GM12878 (cell line): ENCODE measurements at regions not wholly inside any gene's neighbourhood (a gene's known extent, or its start where the extent isn't known, plus 50 kb on each side); places are given as distances from the start of the nearest gene placed in this dataset.

Source experiments
- ATAC-seq: fragments of 200-7000 bp; cut with Tn5 transposase; 3 replicates; pipeline ENCODE4 v1.9.1; 2020; ENCODE audit warnings: mild to moderate bottlenecking, moderate library complexity
- BruUV-seq: library from RNA; stranded (reverse); fragments of 400-500 nt; replicated peaks from 2 replicates; lab custom pipeline; 2021; lab: Mats Ljungman, UMichigan
- CTCF ChIA-PET: fragments of 300-600 bp; sonication (Branson Sonifier 250); formaldehyde crosslinking; extraction: SDS; loops from one replicate; lab custom pipeline; 2021; ENCODE audit warnings: inconsistent platforms; lab: Yijun Ruan, JAX
- POLR2A ChIA-PET: fragments of 350-600 bp; formaldehyde crosslinking; extraction: SDS; loops from one replicate; lab custom pipeline; 2021; ENCODE audit warnings: inconsistent platforms; lab: Charles Lee
- RAD21 ChIA-PET: fragments of 300-600 bp; sonication (Branson Sonifier 250); formaldehyde crosslinking; loops from one replicate; lab custom pipeline; 2023; ENCODE audit warnings: antibody characterized with exemption; ENCODE audit not compliant: unreplicated experiment; lab: Charles Lee
- SMC1A ChIA-PET: fragments of 300-600 bp; sonication (Branson Sonifier 250); formaldehyde crosslinking; loops from one replicate; lab custom pipeline; 2023; ENCODE audit not compliant: unreplicated experiment, uncharacterized antibody; lab: Charles Lee
- DNase-seq: peaks from one replicate; pipeline ENCODE4 v3.0.0-alpha.2; 2011; ENCODE audit warnings: low read depth, low spot score
- FAIRE-seq: peaks from 3 replicates; lab custom pipeline; 2011; peaks lifted over from hg19 to GRCh38; lab: Jason Lieb, UNC
- H2AFZ ChIP-seq: 2 replicates; pipeline ENCODE4 v1.6.0; 2011; ENCODE audit warnings: low read depth, low read length, control low read depth; ENCODE audit not compliant: control insufficient read depth
- H3K27ac ChIP-seq: 2 replicates; pipeline ENCODE4 v1.5.1; 2011; ENCODE audit warnings: control low read depth; ENCODE audit not compliant: control insufficient read depth, insufficient read depth
- H3K27me3 ChIP-seq, 2 experiments: replicated peaks in 1 of 2; 2 replicates each; pipeline versions ENCODE4 v1.6.0 to v1.6.1; 2011; ENCODE audit warnings: low read length in 1 of 2; ENCODE audit not compliant: control insufficient read depth in 2 of 2, insufficient read depth in 2 of 2
- H3K36me3 ChIP-seq, 2 experiments: 2 replicates each; pipeline ENCODE4 v1.5.1; 2011; ENCODE audit warnings: low read length in 1 of 2; ENCODE audit not compliant: control insufficient read depth in 2 of 2, insufficient read depth in 2 of 2
- H3K4me1 ChIP-seq: 2 replicates; pipeline ENCODE4 v1.6.1; 2011; ENCODE audit warnings: mild to moderate bottlenecking, low read length, moderate library complexity, mixed read lengths; ENCODE audit not compliant: control insufficient read depth, insufficient read depth
- H3K4me2 ChIP-seq: 2 replicates; pipeline ENCODE4 v1.6.0; 2011; ENCODE audit warnings: control low read depth; ENCODE audit not compliant: control insufficient read depth, insufficient read depth
- H3K4me3 ChIP-seq: fragments of 200-600 bp; sonication (generic); 2 replicates; pipeline ENCODE4 v1.5.1; 2016
- H3K79me2 ChIP-seq: 2 replicates; pipeline ENCODE4 v1.6.0; 2011; ENCODE audit warnings: low read length; ENCODE audit not compliant: control insufficient read depth, insufficient read depth
- H3K9ac ChIP-seq: 2 replicates; pipeline ENCODE4 v1.8.0; 2011; ENCODE audit warnings: low read length, control low read depth, mixed read lengths; ENCODE audit not compliant: control insufficient read depth, insufficient read depth
- H3K9me3 ChIP-seq: replicated peaks from 3 replicates; pipeline ENCODE4 v1.5.1; 2011; ENCODE audit warnings: mild to moderate bottlenecking, low read length; ENCODE audit not compliant: control insufficient read depth, insufficient read depth
- H4K20me1 ChIP-seq: 2 replicates; pipeline ENCODE4 v1.6.0; 2011; ENCODE audit not compliant: control insufficient read depth, insufficient read depth
- CEBPZ ChIP-seq: fragments of 150-350 bp; IDR thresholded peaks from 2 replicates; pipeline ENCODE4 v1.6.1; 2016; ENCODE audit warnings: low read depth, low read length
- CHD1 ChIP-seq: IDR thresholded peaks from 2 replicates; pipeline ENCODE4 v1.6.1; 2012; ENCODE audit warnings: low read depth, low read length, improper control_type of control experiment
- EZH2 ChIP-seq: IDR thresholded peaks from 2 replicates; pipeline ENCODE4 v1.6.1; 2012; ENCODE audit warnings: low read depth, mild to moderate bottlenecking, control low read depth, inconsistent platforms, low read length, borderline replicate concordance; ENCODE audit not compliant: control insufficient read depth
- IKZF1 ChIP-seq: fragments of 450-650 bp; conservative IDR thresholded peaks from 2 replicates; pipeline ENCODE4 v1.6.1; 2017; ENCODE audit warnings: antibody characterized with exemption, mild to moderate bottlenecking
- MEF2A ChIP-seq: IDR thresholded peaks from 2 replicates; pipeline ENCODE4 v1.6.1; 2011; ENCODE audit warnings: low read depth, mild to moderate bottlenecking, low read length, moderate library complexity; ENCODE audit not compliant: insufficient read depth
- MEF2B ChIP-seq: fragments of 450-650 bp; IDR thresholded peaks from 2 replicates; pipeline ENCODE4 v1.6.1; 2018; ENCODE audit warnings: mild to moderate bottlenecking, moderate library complexity; ENCODE audit not compliant: partially characterized antibody, poor library complexity, severe bottlenecking
- MXI1 ChIP-seq: fragments of 150-350 bp; IDR thresholded peaks from 2 replicates; pipeline ENCODE4 v1.6.1; 2011; ENCODE audit warnings: low read depth, mild to moderate bottlenecking, inconsistent platforms, low read length, improper control_type of control experiment
- PML ChIP-seq: IDR thresholded peaks from 2 replicates; pipeline ENCODE4 v1.6.1; 2012; ENCODE audit warnings: low read length, inconsistent platforms
- POLR2AphosphoS5 ChIP-seq: IDR thresholded peaks from 2 replicates; pipeline ENCODE4 v1.6.1; 2011; ENCODE audit warnings: mild to moderate bottlenecking, low read length, inconsistent platforms
- RCOR1 ChIP-seq: conservative IDR thresholded peaks from 2 replicates; pipeline ENCODE4 v1.6.1; 2012; ENCODE audit warnings: low read depth, low read length, improper control_type of control experiment
- SIX5 ChIP-seq: IDR thresholded peaks from 2 replicates; pipeline ENCODE4 v1.6.1; 2011; ENCODE audit warnings: mild to moderate bottlenecking, low read depth, low read length, moderate library complexity; ENCODE audit not compliant: severe bottlenecking
- SREBF2 ChIP-seq: IDR thresholded peaks from 2 replicates; pipeline ENCODE4 v1.6.1; 2012; ENCODE audit warnings: mild to moderate bottlenecking, low read length
- SUZ12 ChIP-seq: fragments of 200-600 bp; sonication (generic); IDR thresholded peaks from one replicate; pipeline ENCODE4 v1.6.1; 2018; ENCODE audit warnings: antibody characterized with exemption, mild to moderate bottlenecking; ENCODE audit not compliant: unreplicated experiment
- YY1 ChIP-seq: IDR thresholded peaks from 2 replicates; pipeline ENCODE4 v1.6.1; 2011; ENCODE audit warnings: low read depth, mild to moderate bottlenecking, low read length
- ZNF384 ChIP-seq: IDR thresholded peaks from 2 replicates; pipeline ENCODE4 v1.6.1; 2012; ENCODE audit warnings: low read depth, mild to moderate bottlenecking, low read length, improper control_type of control experiment, borderline replicate concordance
- WGBS: methylation state at CpG from one replicate; pipeline ENCODE4 v1.1.6; 2016; ENCODE audit warnings: low lambda C conversion rate; ENCODE audit not compliant: insufficient replicate concordance, insufficient coverage; ENCODE audit errors: missing lambda C conversion rate; 5-methylcytosine and 5-hydroxymethylcytosine counted together
- in situ Hi-C: fragments of 300-500 bp; cut with MboI; formaldehyde crosslinking; loops from 9 replicates; pipeline ENCODE4 v1.14.3; 2018; ENCODE audit warnings: mixed read lengths
- intact Hi-C: fragments of 100-400 bp; cut with micrococcal nuclease; formaldehyde crosslinking; loops from one replicate; pipeline ENCODE4 v1.14.2; 2022; ENCODE audit not compliant: unreplicated experiment

DNA sequence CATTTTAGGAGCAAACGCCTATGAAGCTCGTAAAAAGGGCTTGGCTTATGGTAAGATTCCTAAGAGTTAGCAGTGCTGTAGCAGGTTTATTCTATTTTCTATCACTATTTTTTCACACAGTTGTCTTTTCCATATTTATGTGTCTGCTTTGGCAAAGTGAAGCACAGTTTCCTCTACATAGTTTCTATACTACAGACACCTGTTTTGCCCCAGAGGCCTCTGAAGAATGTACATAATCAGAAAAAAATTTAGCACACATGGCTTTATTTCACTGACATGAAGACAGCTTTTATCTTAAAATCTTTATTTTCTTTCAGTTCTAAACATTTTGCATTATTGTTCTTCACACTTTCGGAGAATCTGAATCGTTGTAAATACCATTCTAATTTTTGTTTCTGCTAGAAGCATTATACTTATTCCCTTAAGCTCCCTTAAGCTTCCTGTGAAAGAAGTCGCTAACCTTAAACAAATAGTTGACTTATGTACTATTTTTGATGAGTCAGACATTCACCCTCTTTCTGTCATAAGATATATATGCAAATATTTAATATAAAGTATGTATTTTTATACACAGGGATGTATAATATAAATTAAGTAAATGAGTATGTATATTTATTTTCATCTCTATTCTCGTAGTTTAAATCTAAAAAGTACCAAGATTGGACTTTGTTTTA lies 816.0 kb downstream of the OLFM4 start (continued):
- TF ChIP-seq MEF2B = no peak

DNA sequence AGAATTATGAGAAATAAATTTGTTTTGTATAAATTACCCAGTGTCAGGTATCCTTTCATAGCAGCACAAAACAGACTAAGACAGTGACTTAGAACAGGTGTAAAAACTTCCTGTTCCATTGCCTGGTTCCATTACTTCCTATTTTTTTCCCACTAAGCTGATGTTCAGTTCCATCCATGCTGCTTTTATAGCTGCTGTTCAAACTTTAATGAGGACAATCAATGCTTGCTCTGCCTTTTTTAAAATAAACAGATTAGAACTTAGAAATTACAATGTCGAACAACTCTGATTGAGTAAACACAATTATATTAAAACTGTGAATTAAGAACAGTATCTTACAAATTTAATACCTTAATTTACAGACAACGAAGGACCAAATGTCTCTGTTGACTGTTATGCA lies 818.9 kb downstream of the OLFM4 start:
- WGBS = 3% methylated on average over 2 of the region's 2 CpGs

More for the DNA sequence above, 818.9 kb downstream of the OLFM4 start:
- no peak for ATAC-seq
- Histone ChIP-seq H3K36me3 (no peaks in the 10 kb centered on the region), H3K9ac (no peak overlapping the region), H3K4me3 (no peak overlapping the region), H3K4me2 (no peak overlapping the region), H3K27ac (no peak overlapping the region), H3K27me3 (no peaks in the 10 kb centered on the region), H3K79me2 (no peaks in the 10 kb centered on the region), H3K4me1 (no peaks in the 10 kb centered on the region), H3K9me3 (no peaks in the 10 kb centered on the region), H4K20me1 (no peaks in the 10 kb centered on the region), H2AFZ (no peak overlapping the region)
- DNase-seq = no peak
- ChIA-PET SMC1A (no interaction called here), CTCF (no interaction called here), POLR2A (no interaction called here), RAD21 (no interaction called here)
- FAIRE-seq = no peak
- in situ Hi-C loops (no loop called here), intact Hi-C loops (no loop called here)
- TF ChIP-seq CEBPZ (no peak), SUZ12 (no peak), YY1 (no peak), SREBF2 (no peak), PML (no peak), IKZF1 (no peak), POLR2AphosphoS5 (no peak), MEF2A (no peak), SIX5 (no peak), RCOR1 (no peak), ZNF384 (no peak), CHD1 (no peak), MXI1 (no peak), EZH2 (no peak)
- no TSS peak for BruUV-seq
